GM23338 (cell line): ENCODE measurements at regions not wholly inside any gene's neighbourhood (a gene's known extent, or its start where the extent isn't known, plus 50 kb on each side); places are given as distances from the start of the nearest gene placed in this dataset.

Experiments used
- ATAC-seq: fragments of 200-7000 bp; cut with Tn5 transposase; 3 replicates; pipeline ENCODE4 v1.9.1; 2020
- DNase-seq: peaks from one replicate; pipeline ENCODE4 v3.0.0-alpha.2; 2015; ENCODE audit warnings: low spot score
- H2AFZ ChIP-seq: fragments of 200-600 bp; sonication (generic); 2 replicates; pipeline ENCODE4 v1.8.0; 2016; ENCODE audit warnings: antibody characterized with exemption, mild to moderate bottlenecking, moderate library complexity
- H3F3A ChIP-seq: fragments of 200-600 bp; sonication (generic); replicated peaks from 2 replicates; pipeline ENCODE4 v1.8.0; 2017; ENCODE audit warnings: antibody characterized with exemption, mixed run types, low read depth
- H3K27ac ChIP-seq: fragments of 200-600 bp; sonication (generic); 2 replicates; pipeline ENCODE4 v1.6.1; 2016; ENCODE audit warnings: low read depth
- H3K27me3 ChIP-seq: fragments of 200-600 bp; sonication (generic); 2 replicates; pipeline ENCODE4 v1.8.0; 2016; ENCODE audit warnings: mild to moderate bottlenecking, mixed run types, moderate library complexity; ENCODE audit not compliant: insufficient read depth
- H3K36me3 ChIP-seq: fragments of 200-600 bp; sonication (generic); 2 replicates; pipeline ENCODE4 v1.8.0; 2016; ENCODE audit warnings: mild to moderate bottlenecking; ENCODE audit not compliant: insufficient read depth
- H3K4me1 ChIP-seq: fragments of 200-600 bp; sonication (generic); 2 replicates; pipeline ENCODE4 v1.8.0; 2016; ENCODE audit warnings: mild to moderate bottlenecking, moderate library complexity; ENCODE audit not compliant: insufficient read depth
- H3K4me2 ChIP-seq: fragments of 200-600 bp; sonication (generic); 2 replicates; pipeline ENCODE4 v1.7.1; 2017; ENCODE audit warnings: mixed run types
- H3K4me3 ChIP-seq: fragments of 200-600 bp; sonication (generic); 2 replicates; pipeline ENCODE4 v1.6.1; 2016; ENCODE audit warnings: mixed run types
- H3K79me2 ChIP-seq: fragments of 200-600 bp; sonication (generic); replicated peaks from 2 replicates; pipeline ENCODE4 v1.8.0; 2017; ENCODE audit warnings: mild to moderate bottlenecking; ENCODE audit not compliant: insufficient read depth
- H3K9me2 ChIP-seq: fragments of 200-600 bp; sonication (generic); 2 replicates; pipeline ENCODE4 v1.8.0; 2017; ENCODE audit not compliant: insufficient read depth
- H4K20me1 ChIP-seq: fragments of 200-600 bp; sonication (generic); replicated peaks from 2 replicates; pipeline ENCODE4 v1.8.0; 2017; ENCODE audit warnings: mild to moderate bottlenecking; ENCODE audit not compliant: insufficient read depth
- H3K27ac Mint-ChIP-seq: 2 replicates; pipeline ENCODE4 v1.8.0; 2020; ENCODE audit warnings: inconsistent platforms, mild to moderate bottlenecking, moderate library complexity, mixed read lengths
- H3K27me3 Mint-ChIP-seq: 3 replicates; pipeline ENCODE4 v1.8.0; 2022; ENCODE audit warnings: low read depth, mild to moderate bottlenecking, moderate library complexity, mixed read lengths, inconsistent platforms; ENCODE audit not compliant: insufficient read depth, poor library complexity
- H3K36me3 Mint-ChIP-seq: 3 replicates; pipeline ENCODE4 v1.8.0; 2021; ENCODE audit warnings: low read depth, mild to moderate bottlenecking, inconsistent platforms, moderate library complexity, mixed read lengths
- H3K4me1 Mint-ChIP-seq: 3 replicates; pipeline ENCODE4 v1.8.0; 2020; ENCODE audit warnings: mild to moderate bottlenecking, inconsistent platforms, mixed read lengths
- H3K4me3 Mint-ChIP-seq: 3 replicates; pipeline ENCODE4 v1.8.0; 2021; ENCODE audit warnings: moderate library complexity, mild to moderate bottlenecking, inconsistent platforms, mixed read lengths
- H3K9me3 Mint-ChIP-seq: 3 replicates; pipeline ENCODE4 v1.8.0; 2020; ENCODE audit warnings: moderate library complexity, mild to moderate bottlenecking, inconsistent platforms, mixed read lengths
- CREB1 ChIP-seq: fragments of 250-450 bp; sonication (Bioruptor Pico); IDR thresholded peaks from 2 replicates; pipeline ENCODE4 v1.5.0; 2020; ENCODE audit warnings: low read depth, mild to moderate bottlenecking, moderate library complexity
- CTCF ChIP-seq, 2 experiments: fragments of 200-600 bp in 1 of 2; sonication (generic) in 1 of 2; conservative IDR thresholded peaks; 2 replicates each; pipeline versions ENCODE4 v1.5.1 to v1.6.1; 2016 to 2017; ENCODE audit warnings: antibody characterized with exemption in 2 of 2, low read depth in 2 of 2, mild to moderate bottlenecking in 2 of 2, moderate library complexity in 1 of 2
- EZH2phosphoT487 ChIP-seq: fragments of 200-600 bp; sonication (generic); IDR thresholded peaks from one replicate; pipeline ENCODE4 v1.8.1; 2018; ENCODE audit warnings: antibody characterized with exemption; ENCODE audit not compliant: unreplicated experiment
- JUNB ChIP-seq: IDR thresholded peaks from one replicate; pipeline ENCODE4 v1.6.1; 2016; ENCODE audit warnings: antibody characterized with exemption; ENCODE audit not compliant: unreplicated experiment
- NANOG ChIP-seq: IDR thresholded peaks from 2 replicates; pipeline ENCODE4 v1.6.1; 2016; ENCODE audit warnings: antibody characterized with exemption, borderline replicate concordance
- POLR2AphosphoS5 ChIP-seq: IDR thresholded peaks from 2 replicates; pipeline ENCODE4 v1.6.1; 2016; ENCODE audit warnings: antibody characterized with exemption, low read depth
- STAT1 ChIP-seq: IDR thresholded peaks from one replicate; pipeline ENCODE4 v1.6.1; 2016; ENCODE audit warnings: antibody characterized with exemption; ENCODE audit not compliant: unreplicated experiment
- ZNF114 ChIP-seq: fragments of 250-450 bp; sonication (Bioruptor Pico); IDR thresholded peaks from 2 replicates; pipeline ENCODE4 v1.5.0; 2020; ENCODE audit warnings: mild to moderate bottlenecking, moderate library complexity
- ZNF331 ChIP-seq: fragments of 250-450 bp; sonication (Bioruptor Pico); IDR thresholded peaks from 2 replicates; pipeline ENCODE4 v1.5.0; 2020; ENCODE audit warnings: low read depth, mild to moderate bottlenecking, moderate library complexity
- TF ChIP-seq, protein P1 (sequence below): IDR thresholded peaks from one replicate; pipeline ENCODE4 v1.6.1; 2018; ENCODE audit warnings: antibody characterized with exemption; ENCODE audit not compliant: unreplicated experiment
- TF ChIP-seq, protein P2 (sequence below): fragments of 250-450 bp; sonication (Bioruptor Pico); IDR thresholded peaks from 2 replicates; pipeline ENCODE4 v1.5.0; 2020; ENCODE audit warnings: mild to moderate bottlenecking, moderate library complexity

DNA sequence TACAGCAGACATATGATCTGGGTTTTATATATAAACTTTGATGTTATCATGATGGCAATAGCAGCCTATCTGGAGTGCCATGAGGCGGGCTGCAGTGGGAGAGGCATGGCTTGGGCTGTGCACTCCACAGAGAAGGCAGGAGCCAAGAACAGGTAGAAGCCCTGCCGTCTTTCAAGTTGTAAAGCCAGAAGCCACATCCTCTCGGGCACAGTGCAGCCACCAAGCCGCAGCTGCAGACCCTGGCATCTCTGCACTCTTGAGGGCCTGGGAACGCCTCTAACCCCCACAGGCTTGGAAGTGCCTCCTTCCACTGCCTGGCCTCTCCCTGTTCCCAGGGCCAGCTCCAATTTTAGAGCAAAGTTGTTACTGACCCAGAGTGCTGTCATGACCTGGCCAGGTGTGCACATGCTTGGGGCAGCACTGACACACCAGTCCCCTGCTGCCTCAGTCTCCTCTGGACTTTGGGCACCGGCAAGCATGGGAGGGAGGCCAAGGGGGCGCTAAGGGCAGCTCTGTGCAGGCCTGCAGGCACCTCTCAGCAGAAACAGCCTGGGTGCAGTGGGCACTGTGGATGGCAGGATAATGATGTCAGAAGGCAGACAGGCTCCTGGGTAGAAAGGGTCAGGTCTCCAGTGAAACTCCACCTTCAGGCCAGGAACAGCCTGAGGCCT is 1619.8 kb upstream of the PRMT6 start:
- Histone ChIP-seq H3K4me3 (no peak overlapping the region), H3K4me1 (no peaks in the 10 kb centered on the region), H3K36me3 (no peaks in the 10 kb centered on the region; the same call in 1 of the 2 replicates), H3F3A (no peaks in the 10 kb centered on the region), H3K4me2 (no peak overlapping the region), H3K27me3 (no peaks in the 10 kb centered on the region), H4K20me1 (no peaks in the 10 kb centered on the region), H2AFZ (no peak overlapping the region), H3K9me2 (no peaks in the 10 kb centered on the region; the same call in 1 of the 2 replicates), H3K79me2 (no peaks in the 10 kb centered on the region), H3K27ac (no peak overlapping the region)
- Mint-ChIP-seq H3K27ac (no peak overlapping the region), H3K36me3 (peaks cover 9% of the 10 kb centered on the region; the same call in 2 of the 3 replicates), H3K27me3 (no peaks in the 10 kb centered on the region), H3K4me3 (no peak overlapping the region), H3K4me1 (no peaks in the 10 kb centered on the region), H3K9me3 (peaks cover 16% of the 10 kb centered on the region)
- TF ChIP-seq, protein P1, sequence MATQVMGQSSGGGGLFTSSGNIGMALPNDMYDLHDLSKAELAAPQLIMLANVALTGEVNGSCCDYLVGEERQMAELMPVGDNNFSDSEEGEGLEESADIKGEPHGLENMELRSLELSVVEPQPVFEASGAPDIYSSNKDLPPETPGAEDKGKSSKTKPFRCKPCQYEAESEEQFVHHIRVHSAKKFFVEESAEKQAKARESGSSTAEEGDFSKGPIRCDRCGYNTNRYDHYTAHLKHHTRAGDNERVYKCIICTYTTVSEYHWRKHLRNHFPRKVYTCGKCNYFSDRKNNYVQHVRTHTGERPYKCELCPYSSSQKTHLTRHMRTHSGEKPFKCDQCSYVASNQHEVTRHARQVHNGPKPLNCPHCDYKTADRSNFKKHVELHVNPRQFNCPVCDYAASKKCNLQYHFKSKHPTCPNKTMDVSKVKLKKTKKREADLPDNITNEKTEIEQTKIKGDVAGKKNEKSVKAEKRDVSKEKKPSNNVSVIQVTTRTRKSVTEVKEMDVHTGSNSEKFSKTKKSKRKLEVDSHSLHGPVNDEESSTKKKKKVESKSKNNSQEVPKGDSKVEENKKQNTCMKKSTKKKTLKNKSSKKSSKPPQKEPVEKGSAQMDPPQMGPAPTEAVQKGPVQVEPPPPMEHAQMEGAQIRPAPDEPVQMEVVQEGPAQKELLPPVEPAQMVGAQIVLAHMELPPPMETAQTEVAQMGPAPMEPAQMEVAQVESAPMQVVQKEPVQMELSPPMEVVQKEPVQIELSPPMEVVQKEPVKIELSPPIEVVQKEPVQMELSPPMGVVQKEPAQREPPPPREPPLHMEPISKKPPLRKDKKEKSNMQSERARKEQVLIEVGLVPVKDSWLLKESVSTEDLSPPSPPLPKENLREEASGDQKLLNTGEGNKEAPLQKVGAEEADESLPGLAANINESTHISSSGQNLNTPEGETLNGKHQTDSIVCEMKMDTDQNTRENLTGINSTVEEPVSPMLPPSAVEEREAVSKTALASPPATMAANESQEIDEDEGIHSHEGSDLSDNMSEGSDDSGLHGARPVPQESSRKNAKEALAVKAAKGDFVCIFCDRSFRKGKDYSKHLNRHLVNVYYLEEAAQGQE: no peak
- no peak for TF ChIP-seq STAT1
- ATAC-seq (no peak), DNase-seq (no peak)

GRCh38 chr1:105437847-105438246 is 1618.6 kb upstream of the PRMT6 start:
- no peaks in the 10 kb centered on the region for H3K27me3 ChIP-seq
- no peak overlapping the region for H2AFZ ChIP-seq
- H3K36me3 ChIP-seq: no peaks in the 10 kb centered on the region; the same call in 1 of the 2 replicates
- peaks cover 16% of the 10 kb centered on the region for H3K9me3 Mint-ChIP-seq
- no peak overlapping the region for H3K4me3 Mint-ChIP-seq
- DNase-seq (no peak), ATAC-seq (no peak)
- no peaks in the 10 kb centered on the region for H3F3A ChIP-seq
- no peaks in the 10 kb centered on the region for H4K20me1 ChIP-seq
- no peak overlapping the region for H3K4me2 ChIP-seq
- no peak overlapping the region for H3K4me3 ChIP-seq
- H3K4me1 ChIP-seq: no peaks in the 10 kb centered on the region
- peaks cover 4% of the 10 kb centered on the region; the same call in 1 of the 2 replicates for H3K9me2 ChIP-seq
- H3K27ac Mint-ChIP-seq: no peak overlapping the region
- H3K4me1 Mint-ChIP-seq: no peaks in the 10 kb centered on the region
- no peaks in the 10 kb centered on the region for H3K27me3 Mint-ChIP-seq
- H3K27ac ChIP-seq: no peak overlapping the region
- no peaks in the 10 kb centered on the region for H3K79me2 ChIP-seq
- H3K36me3 Mint-ChIP-seq: peaks cover 9% of the 10 kb centered on the region; the same call in 2 of the 3 replicates
- TF ChIP-seq POLR2AphosphoS5 (no peak), ZNF331 (CRISPR knock-in tag) (no peak), ZNF114 (CRISPR knock-in tag) (no peak), NANOG (no peak), STAT1 (no peak), CREB1 (CRISPR knock-in tag) (no peak), EZH2phosphoT487 (no peak), JUNB (no peak), CTCF (conservative IDR thresholded peaks at IDR 0.05; ENCODE audit: low read depth in 2 of 2) (no peak)
- TF ChIP-seq, protein P2, sequence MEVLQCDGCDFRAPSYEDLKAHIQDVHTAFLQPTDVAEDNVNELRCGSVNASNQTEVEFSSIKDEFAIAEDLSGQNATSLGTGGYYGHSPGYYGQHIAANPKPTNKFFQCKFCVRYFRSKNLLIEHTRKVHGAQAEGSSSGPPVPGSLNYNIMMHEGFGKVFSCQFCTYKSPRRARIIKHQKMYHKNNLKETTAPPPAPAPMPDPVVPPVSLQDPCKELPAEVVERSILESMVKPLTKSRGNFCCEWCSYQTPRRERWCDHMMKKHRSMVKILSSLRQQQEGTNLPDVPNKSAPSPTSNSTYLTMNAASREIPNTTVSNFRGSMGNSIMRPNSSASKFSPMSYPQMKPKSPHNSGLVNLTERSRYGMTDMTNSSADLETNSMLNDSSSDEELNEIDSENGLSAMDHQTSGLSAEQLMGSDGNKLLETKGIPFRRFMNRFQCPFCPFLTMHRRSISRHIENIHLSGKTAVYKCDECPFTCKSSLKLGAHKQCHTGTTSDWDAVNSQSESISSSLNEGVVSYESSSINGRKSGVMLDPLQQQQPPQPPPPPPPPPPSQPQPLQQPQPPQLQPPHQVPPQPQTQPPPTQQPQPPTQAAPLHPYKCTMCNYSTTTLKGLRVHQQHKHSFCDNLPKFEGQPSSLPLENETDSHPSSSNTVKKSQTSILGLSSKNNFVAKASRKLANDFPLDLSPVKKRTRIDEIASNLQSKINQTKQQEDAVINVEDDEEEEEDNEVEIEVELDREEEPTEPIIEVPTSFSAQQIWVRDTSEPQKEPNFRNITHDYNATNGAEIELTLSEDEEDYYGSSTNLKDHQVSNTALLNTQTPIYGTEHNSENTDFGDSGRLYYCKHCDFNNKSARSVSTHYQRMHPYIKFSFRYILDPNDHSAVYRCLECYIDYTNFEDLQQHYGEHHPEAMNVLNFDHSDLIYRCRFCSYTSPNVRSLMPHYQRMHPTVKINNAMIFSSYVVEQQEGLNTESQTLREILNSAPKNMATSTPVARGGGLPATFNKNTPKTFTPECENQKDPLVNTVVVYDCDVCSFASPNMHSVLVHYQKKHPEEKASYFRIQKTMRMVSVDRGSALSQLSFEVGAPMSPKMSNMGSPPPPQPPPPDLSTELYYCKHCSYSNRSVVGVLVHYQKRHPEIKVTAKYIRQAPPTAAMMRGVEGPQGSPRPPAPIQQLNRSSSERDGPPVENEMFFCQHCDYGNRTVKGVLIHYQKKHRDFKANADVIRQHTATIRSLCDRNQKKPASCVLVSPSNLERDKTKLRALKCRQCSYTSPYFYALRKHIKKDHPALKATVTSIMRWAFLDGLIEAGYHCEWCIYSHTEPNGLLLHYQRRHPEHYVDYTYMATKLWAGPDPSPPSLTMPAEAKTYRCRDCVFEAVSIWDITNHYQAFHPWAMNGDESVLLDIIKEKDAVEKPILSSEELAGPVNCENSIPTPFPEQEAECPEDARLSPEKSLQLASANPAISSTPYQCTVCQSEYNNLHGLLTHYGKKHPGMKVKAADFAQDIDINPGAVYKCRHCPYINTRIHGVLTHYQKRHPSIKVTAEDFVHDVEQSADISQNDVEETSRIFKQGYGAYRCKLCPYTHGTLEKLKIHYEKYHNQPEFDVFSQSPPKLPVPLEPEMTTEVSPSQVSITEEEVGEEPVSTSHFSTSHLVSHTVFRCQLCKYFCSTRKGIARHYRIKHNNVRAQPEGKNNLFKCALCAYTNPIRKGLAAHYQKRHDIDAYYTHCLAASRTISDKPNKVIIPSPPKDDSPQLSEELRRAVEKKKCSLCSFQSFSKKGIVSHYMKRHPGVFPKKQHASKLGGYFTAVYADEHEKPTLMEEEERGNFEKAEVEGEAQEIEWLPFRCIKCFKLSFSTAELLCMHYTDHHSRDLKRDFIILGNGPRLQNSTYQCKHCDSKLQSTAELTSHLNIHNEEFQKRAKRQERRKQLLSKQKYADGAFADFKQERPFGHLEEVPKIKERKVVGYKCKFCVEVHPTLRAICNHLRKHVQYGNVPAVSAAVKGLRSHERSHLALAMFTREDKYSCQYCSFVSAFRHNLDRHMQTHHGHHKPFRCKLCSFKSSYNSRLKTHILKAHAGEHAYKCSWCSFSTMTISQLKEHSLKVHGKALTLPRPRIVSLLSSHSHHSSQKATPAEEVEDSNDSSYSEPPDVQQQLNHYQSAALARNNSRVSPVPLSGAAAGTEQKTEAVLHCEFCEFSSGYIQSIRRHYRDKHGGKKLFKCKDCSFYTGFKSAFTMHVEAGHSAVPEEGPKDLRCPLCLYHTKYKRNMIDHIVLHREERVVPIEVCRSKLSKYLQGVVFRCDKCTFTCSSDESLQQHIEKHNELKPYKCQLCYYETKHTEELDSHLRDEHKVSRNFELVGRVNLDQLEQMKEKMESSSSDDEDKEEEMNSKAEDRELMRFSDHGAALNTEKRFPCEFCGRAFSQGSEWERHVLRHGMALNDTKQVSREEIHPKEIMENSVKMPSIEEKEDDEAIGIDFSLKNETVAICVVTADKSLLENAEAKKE (CRISPR knock-in tag): no peak
